ENCODE measurements at regions not wholly inside any gene's neighbourhood (a gene's known extent, or its start where the extent isn't known, plus 50 kb on each side); places are given as distances from the start of the nearest gene placed in this dataset.

DNA sequence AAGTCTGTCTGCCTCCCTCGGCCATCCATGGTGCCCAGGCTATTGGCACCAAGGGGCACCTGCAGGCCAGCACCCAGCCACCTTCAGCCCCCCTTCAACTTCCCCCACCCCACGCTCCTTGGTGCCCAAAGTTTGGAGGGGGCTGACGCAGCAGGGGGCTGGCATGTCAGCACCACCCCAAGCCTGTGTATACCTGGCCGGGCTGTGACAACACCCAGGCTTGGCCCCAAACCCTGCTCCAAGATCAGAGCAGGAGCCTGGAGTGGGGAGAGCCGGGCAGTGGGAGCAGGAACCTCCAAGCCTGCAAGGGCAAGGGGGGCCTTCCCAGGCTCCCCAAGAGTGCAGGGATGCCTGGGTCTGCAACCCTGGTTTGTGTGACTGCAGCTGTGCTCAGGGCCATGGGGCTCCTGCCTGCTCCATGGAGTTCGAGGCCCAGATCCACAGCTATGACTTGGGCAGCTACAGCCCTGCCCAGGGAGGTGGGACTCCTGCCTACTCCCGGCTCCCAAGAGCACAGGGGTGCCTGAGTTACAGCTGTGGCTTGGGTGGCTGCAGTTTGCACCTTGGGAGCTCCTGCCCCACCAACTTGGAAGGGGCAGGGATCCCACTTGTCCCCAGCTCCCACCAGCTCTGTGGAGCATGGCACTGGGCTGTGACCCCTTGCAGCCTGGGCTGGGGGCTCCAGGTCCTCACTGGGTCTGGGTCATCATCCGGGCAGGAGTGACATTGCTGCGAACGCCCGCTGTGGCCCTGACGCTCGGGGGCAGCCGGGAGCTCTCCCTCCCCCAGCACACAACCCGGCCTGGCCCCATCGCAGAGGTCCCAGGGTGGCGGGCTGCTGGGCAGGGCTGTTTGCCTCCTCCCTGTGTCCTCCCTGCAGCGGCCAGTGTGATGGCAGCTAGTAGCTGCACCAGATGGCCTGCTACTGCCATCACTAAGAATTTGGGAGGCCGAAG lies 175.5 kb upstream of the SDK2 start:
- Histone ChIP-seq H3K9me3 (no peaks in the 10 kb centered on the region), H3K4me3 (no peak overlapping the region), H3K27ac (no peak overlapping the region), H3K4me1 (no peaks in the 10 kb centered on the region), H3K27me3 (peaks cover 6% of the 10 kb centered on the region), H3K36me3 (no peaks in the 10 kb centered on the region)
- in situ Hi-C loops (cut with MboI; ENCODE audit: low pct_ligation_motif_present in 1 of 4, low pct_unique_long_range_greater_than_20kb in 1 of 4, low sequenced_read_pairs in 3 of 4) (no loop called here), intact Hi-C loops (cut with DNase I; ENCODE audit: low total_unique reads) (no loop called here)
- TF ChIP-seq POLR2AphosphoS5 (IDR thresholded peaks at IDR 0.05) (no peak), CTCF (IDR thresholded peaks at IDR 0.05) (no peak), EP300 (IDR thresholded peaks at IDR 0.05; ENCODE audit: low read depth) (no peak), POLR2A (IDR thresholded peaks at IDR 0.05) (no peak)
- DNase-seq, result no peak
- 90% methylated on average over 19 of the region's 19 CpGs; no CpG with 5 or more reads in 1 of the 2 donors for WGBS, 2 donors (ENCODE audit: low coverage in 1 of 2)

DNA sequence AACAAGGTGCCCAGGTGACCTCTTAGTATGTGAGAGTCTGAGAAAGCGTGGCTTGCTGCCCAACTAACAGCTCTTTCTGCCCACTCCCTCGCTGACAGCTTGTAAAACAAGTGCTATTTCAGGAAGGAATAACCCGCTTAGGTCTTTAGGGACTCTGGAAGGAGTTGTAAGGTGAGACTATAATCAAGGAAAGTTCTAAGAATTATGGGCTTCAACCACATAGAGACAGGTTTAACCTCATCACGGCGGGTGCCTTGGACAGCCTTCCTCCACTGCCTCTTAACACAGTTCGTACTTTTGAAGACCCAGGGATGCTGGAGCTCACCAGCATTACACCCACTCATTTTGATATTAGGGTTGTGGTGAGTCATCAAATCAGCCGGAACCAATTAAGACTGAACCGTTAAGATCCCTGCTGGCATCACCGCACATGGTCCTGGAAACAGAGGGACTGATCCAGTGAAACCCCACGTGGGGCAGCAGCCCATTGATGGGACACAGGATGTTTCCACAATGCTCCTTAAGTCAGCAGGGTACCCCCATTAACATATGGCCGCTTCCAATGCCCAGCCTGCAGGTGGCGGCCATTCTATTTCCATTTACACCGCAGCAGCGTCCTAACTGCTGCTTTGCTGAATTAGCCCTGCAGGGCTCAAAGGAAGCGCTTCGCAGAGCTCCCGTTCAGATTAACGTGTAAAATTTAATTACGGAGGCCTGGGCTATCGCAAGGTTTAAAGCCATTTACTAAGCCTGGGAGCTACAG lies 176.6 kb upstream of the SDK2 start:
- WGBS, 2 donors (ENCODE audit: low coverage in 1 of 2), result 53 to 55% methylated on average over 2 to 19 of the region's 20 CpGs
- intact Hi-C loops (cut with DNase I; ENCODE audit: low total_unique reads), result no loop called here
- no peak overlapping the region for H3K4me3 ChIP-seq
- in situ Hi-C loops (cut with MboI; ENCODE audit: low pct_ligation_motif_present in 1 of 4, low pct_unique_long_range_greater_than_20kb in 1 of 4, low sequenced_read_pairs in 3 of 4), result no loop called here
- no peak overlapping the region for H3K27ac ChIP-seq
- TF ChIP-seq EP300 (IDR thresholded peaks at IDR 0.05; ENCODE audit: low read depth) (no peak), CTCF (IDR thresholded peaks at IDR 0.05) (peak in 4 of 5 experiments; percentile 29 to 52 (median 37)), POLR2AphosphoS5 (IDR thresholded peaks at IDR 0.05) (no peak), POLR2A (IDR thresholded peaks at IDR 0.05) (no peak)
- H3K4me1 ChIP-seq, result no peaks in the 10 kb centered on the region
- peak; percentile 23 for DNase-seq
- peaks cover 6% of the 10 kb centered on the region for H3K27me3 ChIP-seq
- no peaks in the 10 kb centered on the region for H3K9me3 ChIP-seq
- no peaks in the 10 kb centered on the region for H3K36me3 ChIP-seq

DNA sequence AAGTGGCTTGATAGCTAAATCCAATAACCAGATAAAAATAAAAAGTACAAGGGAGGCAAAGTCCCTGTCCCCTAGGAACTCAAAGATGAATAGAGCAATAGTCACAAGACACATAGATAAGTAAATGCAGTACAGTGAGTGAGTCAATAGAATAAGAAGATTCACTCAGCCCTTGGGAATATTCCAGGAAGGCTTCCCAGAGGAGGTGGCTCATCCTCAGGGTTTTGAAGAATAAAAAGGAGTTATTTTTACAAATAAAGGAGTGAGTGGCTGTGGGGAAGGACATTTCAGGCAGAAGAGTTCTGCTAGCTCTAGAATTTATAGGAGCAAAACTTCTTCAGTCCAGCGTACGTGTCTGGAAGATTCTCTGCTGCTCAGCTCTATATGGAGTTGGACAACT lies 177.4 kb upstream of the SDK2 start:
- H3K27me3 ChIP-seq, result peaks cover 6% of the 10 kb centered on the region

More for the DNA sequence above, 177.4 kb upstream of the SDK2 start:
- TF ChIP-seq EP300 (IDR thresholded peaks at IDR 0.05; ENCODE audit: low read depth) (no peak), POLR2A (IDR thresholded peaks at IDR 0.05) (no peak), POLR2AphosphoS5 (IDR thresholded peaks at IDR 0.05) (no peak), CTCF (IDR thresholded peaks at IDR 0.05) (no peak)
- no peak for DNase-seq
- intact Hi-C loops (cut with DNase I; ENCODE audit: low total_unique reads), result no loop called here
- Histone ChIP-seq H3K4me1 (no peaks in the 10 kb centered on the region), H3K4me3 (no peak overlapping the region), H3K9me3 (no peaks in the 10 kb centered on the region), H3K27ac (no peak overlapping the region), H3K36me3 (no peaks in the 10 kb centered on the region)
- in situ Hi-C loops (cut with MboI; ENCODE audit: low pct_ligation_motif_present in 1 of 4, low pct_unique_long_range_greater_than_20kb in 1 of 4, low sequenced_read_pairs in 3 of 4), result no loop called here
- 95% methylated on average over 2 of the region's 2 CpGs; no CpG with 5 or more reads in 1 of the 2 donors for WGBS, 2 donors (ENCODE audit: low coverage in 1 of 2)

Measured in transverse colon (tissue), 4 donors.